Fibroblast of pulmonary artery (primary cell): ENCODE measurements at regions not wholly inside any gene's neighbourhood (a gene's known extent, or its start where the extent isn't known, plus 50 kb on each side); places are given as distances from the start of the nearest gene placed in this dataset.

ENCODE experiments used
- DNase-seq: peaks from one replicate; pipeline ENCODE4 v3.0.0-alpha.2; 2010; ENCODE audit warnings: low read depth
- H3K4me3 ChIP-seq: replicated peaks from 2 replicates; pipeline ENCODE4 v1.5.1; 2011; ENCODE audit warnings: low read depth, mild to moderate bottlenecking, control low read depth, low read length, moderate library complexity
- CTCF ChIP-seq: IDR thresholded peaks from 2 replicates; pipeline ENCODE4 v1.5.1; 2011; ENCODE audit warnings: mild to moderate bottlenecking, control low read depth, low read length, inconsistent platforms; ENCODE audit errors: missing control alignments

- no peak for TF ChIP-seq CTCF
- DNase-seq, result no peak
- no peak overlapping the region for H3K4me3 ChIP-seq
These were observed 104.2 kb downstream of the PDCL3 start for GRCh38 chr2:100666996-100667395.

GRCh38 chr2:100667801-100668200 lies 105.0 kb downstream of the PDCL3 start:
- no peak overlapping the region for H3K4me3 ChIP-seq
- TF ChIP-seq CTCF, result no peak
- no peak for DNase-seq

GRCh38 chr2:100670232-100670631 lies 107.4 kb downstream of the PDCL3 start:
- TF ChIP-seq CTCF, result peak; percentile 6
- H3K4me3 ChIP-seq, result no peak overlapping the region
- no peak for DNase-seq

GRCh38 chr2:100673115-100673514 lies 110.3 kb downstream of the PDCL3 start:
- TF ChIP-seq CTCF, result no peak
- no peak overlapping the region for H3K4me3 ChIP-seq
- no peak for DNase-seq

- TF ChIP-seq CTCF, result no peak
- H3K4me3 ChIP-seq, result no peak overlapping the region
- no peak for DNase-seq
These were observed 111.1 kb downstream of the PDCL3 start for GRCh38 chr2:100673691-100674485.

- no peak overlapping the region for H3K4me3 ChIP-seq
- DNase-seq, result no peak
- TF ChIP-seq CTCF, result no peak
These were observed 111.9 kb downstream of the PDCL3 start for GRCh38 chr2:100674666-100675065.

- no peak overlapping the region for H3K4me3 ChIP-seq
- no peak for TF ChIP-seq CTCF
- DNase-seq, result no peak
These were observed 112.6 kb downstream of the PDCL3 start for GRCh38 chr2:100675373-100675772.
